ENCODE measurements at regions not wholly inside any gene's neighbourhood (a gene's known extent, or its start where the extent isn't known, plus 50 kb on each side); places are given as distances from the start of the nearest gene placed in this dataset.

DNA sequence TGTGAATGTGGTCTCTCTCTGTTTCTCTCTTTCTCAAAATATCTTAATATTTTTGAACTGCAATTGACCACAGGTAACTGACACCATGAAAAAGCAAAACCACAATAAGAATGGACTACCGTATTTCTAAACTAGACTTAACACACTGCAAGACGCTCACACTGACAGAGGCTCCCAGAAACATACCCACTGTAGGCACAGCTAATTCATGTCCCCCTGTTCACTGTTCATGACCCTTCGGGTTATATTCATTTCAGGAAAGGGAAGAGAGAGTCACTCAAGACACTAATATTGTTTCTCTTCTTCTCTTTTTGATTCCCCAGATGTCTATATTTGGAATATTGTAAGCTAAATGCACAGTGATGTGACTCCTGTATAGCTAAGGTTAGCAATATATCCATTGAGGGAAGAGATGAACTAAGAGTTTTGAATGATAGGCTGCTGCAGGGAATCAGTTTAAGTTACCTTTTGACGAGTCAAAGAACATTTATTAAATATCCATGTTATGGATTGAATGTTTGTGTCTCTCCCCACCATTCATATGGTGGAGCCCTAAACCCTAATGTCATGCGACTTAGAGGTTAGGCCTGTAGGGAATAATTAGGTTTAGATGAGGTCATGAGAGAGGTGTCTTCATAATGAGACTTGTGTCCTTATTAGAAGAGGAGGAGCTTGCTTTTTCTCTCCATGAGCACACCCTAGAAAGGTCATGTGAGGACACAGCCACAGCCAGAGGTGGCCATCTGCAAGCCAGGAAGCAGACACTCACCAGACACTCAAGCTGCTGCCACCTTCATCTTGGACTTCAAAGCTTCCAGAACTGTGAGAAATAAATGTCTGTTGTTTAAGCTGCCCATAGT lies 216.6 kb upstream of the GRM7 start:
- peaks cover 0 to 7% (median 4%) of the 10 kb centered on the region in 5 donors for H3K9me3 ChIP-seq (ENCODE audit: control insufficient read depth in 5 of 5, low read length in 5 of 5)
- H3K4me1 ChIP-seq (ENCODE audit: control insufficient read depth in 5 of 5, insufficient read depth in 5 of 5, low read length in 5 of 5) = no peaks in the 10 kb centered on the region
- no peak overlapping the region for H3K4me3 ChIP-seq (ENCODE audit: low read depth in 1 of 5, low read length in 5 of 5)
- H3K9ac ChIP-seq (ENCODE audit: low read length in 5 of 5) = no peak overlapping the region
- no peaks in the 10 kb centered on the region for H3K36me3 ChIP-seq (ENCODE audit: control insufficient read depth in 5 of 5, insufficient read depth in 5 of 5, low read length in 5 of 5)
- no peak overlapping the region for H3K27ac ChIP-seq (ENCODE audit: low read depth, low read length)
- no peaks in the 10 kb centered on the region for H3K27me3 ChIP-seq (ENCODE audit: control insufficient read depth in 5 of 5, insufficient read depth in 4 of 5, low read length in 5 of 5)

DNA sequence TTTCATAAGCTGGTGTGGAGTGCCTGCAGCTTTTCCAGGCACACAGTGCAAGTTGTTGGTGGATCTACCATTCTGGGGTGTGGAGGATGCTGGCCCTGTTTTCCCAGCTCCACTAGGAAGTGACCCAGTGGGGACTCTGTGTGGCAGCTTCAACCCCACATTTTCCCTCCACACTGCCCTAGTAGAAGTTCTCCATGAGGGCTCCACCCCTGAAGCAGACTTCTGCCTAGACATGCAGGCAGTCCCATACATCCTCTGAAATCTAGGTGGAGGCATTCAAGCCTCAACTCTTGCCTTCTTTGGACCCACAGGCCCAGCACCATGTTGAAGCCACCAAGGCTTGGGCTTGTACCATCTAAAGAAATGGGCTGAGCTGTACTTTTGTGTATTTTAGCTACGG lies 206.2 kb upstream of the GRM7 start:
- Histone ChIP-seq H3K36me3 (ENCODE audit: control insufficient read depth in 5 of 5, insufficient read depth in 5 of 5, low read length in 5 of 5) (no peaks in the 10 kb centered on the region), H3K9me3 (ENCODE audit: control insufficient read depth in 5 of 5, low read length in 5 of 5) (peaks cover 0 to 15% (median 8%) of the 10 kb centered on the region in 5 donors), H3K4me1 (ENCODE audit: control insufficient read depth in 5 of 5, insufficient read depth in 5 of 5, low read length in 5 of 5) (no peaks in the 10 kb centered on the region)

DNA sequence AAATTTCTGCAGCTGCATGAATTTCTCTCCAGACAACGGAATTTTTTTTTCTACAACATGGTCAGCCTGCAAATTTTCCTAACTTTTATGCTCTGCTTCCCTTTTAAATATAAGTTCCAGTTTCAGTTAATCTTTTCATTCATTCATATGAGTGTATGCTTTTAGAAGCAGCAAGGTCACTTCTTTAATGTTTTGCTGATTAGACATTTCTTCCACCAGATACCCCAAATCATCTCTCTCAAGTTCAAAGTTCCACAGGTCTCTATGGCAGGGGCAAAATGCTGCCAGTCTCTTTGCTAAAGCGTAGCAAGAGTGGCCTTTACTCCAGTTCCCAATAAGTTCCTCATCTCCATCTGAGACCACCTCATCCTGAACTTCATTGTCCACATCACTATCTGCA lies 205.6 kb upstream of the GRM7 start:
- Histone ChIP-seq H3K4me3 (ENCODE audit: low read depth in 1 of 5, low read length in 5 of 5) (no peak overlapping the region), H3K9ac (ENCODE audit: low read length in 5 of 5) (no peak overlapping the region), H3K9me3 (ENCODE audit: control insufficient read depth in 5 of 5, low read length in 5 of 5) (peaks cover 0 to 15% (median 8%) of the 10 kb centered on the region in 5 donors), H3K36me3 (ENCODE audit: control insufficient read depth in 5 of 5, insufficient read depth in 5 of 5, low read length in 5 of 5) (no peaks in the 10 kb centered on the region), H3K27ac (ENCODE audit: low read depth, low read length) (no peak overlapping the region), H3K4me1 (ENCODE audit: control insufficient read depth in 5 of 5, insufficient read depth in 5 of 5, low read length in 5 of 5) (no peaks in the 10 kb centered on the region), H3K27me3 (ENCODE audit: control insufficient read depth in 5 of 5, insufficient read depth in 4 of 5, low read length in 5 of 5) (no peaks in the 10 kb centered on the region)

More for the DNA sequence above, 206.2 kb upstream of the GRM7 start:
- Histone ChIP-seq H3K9ac (ENCODE audit: low read length in 5 of 5) (no peak overlapping the region), H3K27me3 (ENCODE audit: control insufficient read depth in 5 of 5, insufficient read depth in 4 of 5, low read length in 5 of 5) (no peaks in the 10 kb centered on the region), H3K4me3 (ENCODE audit: low read depth in 1 of 5, low read length in 5 of 5) (peak overlapping the region in 1 of 5 donors; percentile 18), H3K27ac (ENCODE audit: low read depth, low read length) (no peak overlapping the region)

DNA sequence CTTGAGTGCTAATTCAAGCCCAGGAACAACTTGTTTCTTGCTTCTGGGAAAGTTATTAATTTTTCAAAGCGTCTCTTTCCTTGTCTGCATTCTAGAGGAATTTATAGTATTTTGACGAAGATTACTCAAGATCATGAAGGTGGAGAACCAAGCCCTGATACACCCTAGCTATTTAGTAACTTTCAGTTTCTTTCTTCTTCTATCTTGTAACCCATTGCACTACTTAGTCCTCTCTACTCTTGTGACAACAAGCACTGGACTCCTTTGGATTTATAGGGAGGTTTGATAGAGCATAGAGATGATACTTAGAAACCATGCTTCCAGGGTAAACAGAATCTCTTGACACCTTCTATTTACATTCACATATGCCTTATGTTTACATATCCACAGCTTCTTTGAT lies 203.3 kb upstream of the GRM7 start:
- H3K9ac ChIP-seq (ENCODE audit: low read length in 5 of 5) = no peak overlapping the region
- no peak overlapping the region for H3K4me3 ChIP-seq (ENCODE audit: low read depth in 1 of 5, low read length in 5 of 5)
- H3K4me1 ChIP-seq (ENCODE audit: control insufficient read depth in 5 of 5, insufficient read depth in 5 of 5, low read length in 5 of 5) = no peaks in the 10 kb centered on the region
- peaks cover 0 to 24% (median 8%) of the 10 kb centered on the region in 5 donors for H3K9me3 ChIP-seq (ENCODE audit: control insufficient read depth in 5 of 5, low read length in 5 of 5)
- no peak overlapping the region for H3K27ac ChIP-seq (ENCODE audit: low read depth, low read length)
- no peaks in the 10 kb centered on the region for H3K36me3 ChIP-seq (ENCODE audit: control insufficient read depth in 5 of 5, insufficient read depth in 5 of 5, low read length in 5 of 5)
- no peaks in the 10 kb centered on the region for H3K27me3 ChIP-seq (ENCODE audit: control insufficient read depth in 5 of 5, insufficient read depth in 4 of 5, low read length in 5 of 5)

DNA sequence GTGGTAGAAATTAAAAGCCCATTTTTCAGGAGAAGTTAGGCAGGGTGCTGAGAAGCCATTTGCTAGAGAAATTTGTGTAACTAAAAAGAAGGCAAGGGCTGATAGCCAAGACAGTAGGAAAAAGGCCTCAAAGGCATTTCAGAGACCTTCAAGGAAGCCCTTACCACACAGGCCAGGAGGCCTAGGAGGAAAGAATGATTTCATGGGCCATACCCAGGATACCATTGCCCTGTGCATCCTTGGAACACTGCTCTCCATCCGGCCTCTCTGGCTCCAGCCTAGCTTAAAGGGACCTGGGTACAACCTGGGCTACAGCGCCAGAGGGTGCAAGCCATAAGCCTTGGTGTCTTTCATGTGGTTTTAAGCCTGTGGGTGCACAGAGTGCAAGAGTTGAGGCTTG lies 193.6 kb upstream of the GRM7 start:
- peaks cover 0 to 6% (median 4%) of the 10 kb centered on the region in 5 donors for H3K9me3 ChIP-seq (ENCODE audit: control insufficient read depth in 5 of 5, low read length in 5 of 5)
- no peak overlapping the region for H3K9ac ChIP-seq (ENCODE audit: low read length in 5 of 5)

DNA sequence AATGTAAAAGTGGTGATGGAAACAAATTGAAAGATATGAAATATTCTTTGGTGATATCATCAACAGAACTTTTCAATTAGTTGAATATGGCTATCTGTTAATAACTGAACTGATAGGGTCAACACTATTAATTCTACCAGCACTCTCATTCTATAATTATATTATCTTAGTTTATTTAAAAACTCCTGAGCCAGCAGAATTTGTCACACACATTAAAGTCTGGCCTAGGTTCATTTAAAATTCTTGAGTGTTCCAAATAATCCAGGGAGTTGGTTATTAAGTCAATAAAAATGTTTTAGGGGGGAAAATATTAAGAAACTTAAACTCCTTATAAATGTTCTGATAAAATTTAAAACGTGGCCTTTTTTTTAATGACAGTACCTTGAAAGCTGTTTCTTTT lies 189.6 kb upstream of the GRM7 start:
- H3K27ac ChIP-seq (ENCODE audit: low read depth, low read length) = no peak overlapping the region
- H3K4me1 ChIP-seq (ENCODE audit: control insufficient read depth in 5 of 5, insufficient read depth in 5 of 5, low read length in 5 of 5) = no peaks in the 10 kb centered on the region
- H3K9me3 ChIP-seq (ENCODE audit: control insufficient read depth in 5 of 5, low read length in 5 of 5) = peaks cover 0 to 6% (median 0%) of the 10 kb centered on the region in 5 donors
- H3K27me3 ChIP-seq (ENCODE audit: control insufficient read depth in 5 of 5, insufficient read depth in 4 of 5, low read length in 5 of 5) = no peaks in the 10 kb centered on the region
- H3K9ac ChIP-seq (ENCODE audit: low read length in 5 of 5) = no peak overlapping the region
- no peaks in the 10 kb centered on the region for H3K36me3 ChIP-seq (ENCODE audit: control insufficient read depth in 5 of 5, insufficient read depth in 5 of 5, low read length in 5 of 5)
- H3K4me3 ChIP-seq (ENCODE audit: low read depth in 1 of 5, low read length in 5 of 5) = no peak overlapping the region

More for the DNA sequence above, 193.6 kb upstream of the GRM7 start:
- Histone ChIP-seq H3K27me3 (ENCODE audit: control insufficient read depth in 5 of 5, insufficient read depth in 4 of 5, low read length in 5 of 5) (no peaks in the 10 kb centered on the region), H3K27ac (ENCODE audit: low read depth, low read length) (no peak overlapping the region), H3K4me3 (ENCODE audit: low read depth in 1 of 5, low read length in 5 of 5) (no peak overlapping the region), H3K36me3 (ENCODE audit: control insufficient read depth in 5 of 5, insufficient read depth in 5 of 5, low read length in 5 of 5) (no peaks in the 10 kb centered on the region), H3K4me1 (ENCODE audit: control insufficient read depth in 5 of 5, insufficient read depth in 5 of 5, low read length in 5 of 5) (no peaks in the 10 kb centered on the region)

DNA sequence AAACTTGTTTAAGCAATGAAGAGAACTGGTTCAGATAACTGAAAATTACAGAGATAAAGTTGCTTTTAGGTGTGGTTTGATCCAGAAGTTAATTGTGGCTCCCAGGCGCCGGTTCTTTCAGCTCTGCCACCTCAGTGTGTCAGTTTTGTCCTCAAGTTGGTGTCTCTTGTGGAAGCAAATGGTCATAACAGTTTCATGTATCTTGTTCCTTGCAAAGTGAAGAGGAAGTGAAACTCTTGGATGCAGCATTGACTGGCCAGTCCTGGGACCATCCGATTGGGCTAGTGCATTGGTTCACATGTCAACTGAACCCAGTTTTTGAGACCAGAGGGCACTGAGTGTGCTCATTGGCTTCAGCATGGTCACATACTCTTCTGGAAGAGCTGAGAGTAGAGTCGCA lies 181.4 kb upstream of the GRM7 start:
- no peaks in the 10 kb centered on the region for H3K27me3 ChIP-seq (ENCODE audit: control insufficient read depth in 5 of 5, insufficient read depth in 4 of 5, low read length in 5 of 5)
- no peak overlapping the region for H3K9ac ChIP-seq (ENCODE audit: low read length in 5 of 5)
- H3K9me3 ChIP-seq (ENCODE audit: control insufficient read depth in 5 of 5, low read length in 5 of 5) = peaks cover 0 to 3% (median 0%) of the 10 kb centered on the region in 5 donors
- H3K27ac ChIP-seq (ENCODE audit: low read depth, low read length) = no peak overlapping the region
- no peaks in the 10 kb centered on the region for H3K4me1 ChIP-seq (ENCODE audit: control insufficient read depth in 5 of 5, insufficient read depth in 5 of 5, low read length in 5 of 5)
- H3K4me3 ChIP-seq (ENCODE audit: low read depth in 1 of 5, low read length in 5 of 5) = no peak overlapping the region
- H3K36me3 ChIP-seq (ENCODE audit: control insufficient read depth in 5 of 5, insufficient read depth in 5 of 5, low read length in 5 of 5) = no peaks in the 10 kb centered on the region

DNA sequence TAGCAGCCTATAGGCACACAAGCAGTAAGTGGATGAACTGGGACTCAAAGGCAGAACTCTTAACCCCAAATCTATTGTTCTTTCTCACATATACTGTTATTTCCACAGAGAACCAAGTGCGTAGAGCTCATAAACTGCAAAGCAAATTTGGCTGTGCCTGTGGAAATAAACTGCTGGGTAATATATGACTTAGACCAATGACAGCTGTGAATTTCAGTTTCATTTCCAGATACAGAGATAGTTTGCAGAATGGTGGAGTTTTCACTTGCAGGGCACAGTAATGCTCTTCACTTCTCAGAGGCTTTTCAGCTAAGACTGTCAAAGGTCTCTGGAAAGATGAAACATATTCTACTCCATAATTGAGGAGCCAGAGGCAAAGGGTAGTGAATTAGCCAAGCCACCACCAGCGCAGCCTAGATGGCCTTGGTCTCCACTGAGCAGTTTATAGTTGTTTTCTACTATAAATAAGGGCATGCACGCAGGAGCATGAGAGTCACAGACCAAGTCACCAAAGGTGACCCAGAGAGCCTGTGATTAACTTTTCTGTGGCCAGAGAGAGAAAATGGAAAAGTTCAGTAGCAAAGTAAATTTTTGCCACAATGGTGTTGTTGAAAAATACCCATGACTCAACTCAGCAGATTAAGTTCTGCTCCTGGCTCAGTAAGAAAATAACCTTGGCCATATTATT lies 180.7 kb upstream of the GRM7 start:
- H3K9me3 ChIP-seq (ENCODE audit: control insufficient read depth in 5 of 5, low read length in 5 of 5) = peaks cover 0 to 3% (median 0%) of the 10 kb centered on the region in 5 donors
- H3K4me1 ChIP-seq (ENCODE audit: control insufficient read depth in 5 of 5, insufficient read depth in 5 of 5, low read length in 5 of 5) = no peaks in the 10 kb centered on the region
- no peak overlapping the region for H3K27ac ChIP-seq (ENCODE audit: low read depth, low read length)
- H3K36me3 ChIP-seq (ENCODE audit: control insufficient read depth in 5 of 5, insufficient read depth in 5 of 5, low read length in 5 of 5) = no peaks in the 10 kb centered on the region
- H3K9ac ChIP-seq (ENCODE audit: low read length in 5 of 5) = no peak overlapping the region
- no peak overlapping the region for H3K4me3 ChIP-seq (ENCODE audit: low read depth in 1 of 5, low read length in 5 of 5)
- no peaks in the 10 kb centered on the region for H3K27me3 ChIP-seq (ENCODE audit: control insufficient read depth in 5 of 5, insufficient read depth in 4 of 5, low read length in 5 of 5)

DNA sequence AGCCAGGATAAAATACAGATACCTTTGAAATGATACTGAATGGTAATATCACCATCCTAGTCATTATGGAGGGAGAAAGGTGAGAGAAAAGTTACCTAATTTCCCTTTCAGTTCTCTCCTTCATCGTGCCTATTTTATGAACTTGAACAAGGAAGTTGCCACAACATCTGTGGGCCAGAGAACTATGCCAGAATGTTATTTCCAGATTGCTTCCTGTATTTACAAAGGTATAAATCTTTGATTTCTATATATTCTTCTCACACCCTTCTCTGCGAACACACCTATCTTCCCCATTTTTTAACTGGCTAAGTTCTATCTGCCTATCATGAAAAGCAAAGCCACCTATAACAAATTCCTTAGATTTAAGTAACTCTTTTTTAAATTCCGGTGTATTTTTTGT lies 163.6 kb upstream of the GRM7 start:
- Histone ChIP-seq H3K9me3 (ENCODE audit: control insufficient read depth in 5 of 5, low read length in 5 of 5) (peaks cover 0 to 3% (median 0%) of the 10 kb centered on the region in 5 donors), H3K4me3 (ENCODE audit: low read depth in 1 of 5, low read length in 5 of 5) (no peak overlapping the region), H3K9ac (ENCODE audit: low read length in 5 of 5) (no peak overlapping the region), H3K36me3 (ENCODE audit: control insufficient read depth in 5 of 5, insufficient read depth in 5 of 5, low read length in 5 of 5) (no peaks in the 10 kb centered on the region), H3K4me1 (ENCODE audit: control insufficient read depth in 5 of 5, insufficient read depth in 5 of 5, low read length in 5 of 5) (no peaks in the 10 kb centered on the region), H3K27me3 (ENCODE audit: control insufficient read depth in 5 of 5, insufficient read depth in 4 of 5, low read length in 5 of 5) (no peaks in the 10 kb centered on the region), H3K27ac (ENCODE audit: low read depth, low read length) (no peak overlapping the region)

DNA sequence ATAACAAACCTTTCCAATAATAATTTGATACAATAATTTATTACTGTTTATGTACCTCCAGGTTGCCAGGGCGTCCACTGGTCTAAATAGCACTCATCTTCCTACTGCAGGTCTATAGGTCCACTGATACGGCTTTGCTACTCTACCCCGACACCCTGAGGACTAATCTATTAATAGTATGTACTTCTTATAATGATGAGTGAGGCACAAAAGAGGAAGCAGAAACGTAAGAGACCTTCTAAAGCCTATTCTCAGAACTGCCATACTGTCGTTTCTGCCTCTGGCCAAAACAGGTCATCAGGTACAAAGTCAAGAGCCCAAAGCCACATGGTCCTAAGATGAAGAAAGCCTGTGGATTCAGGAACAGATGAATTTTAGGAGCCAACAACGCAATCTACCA lies 163.2 kb upstream of the GRM7 start:
- Histone ChIP-seq H3K36me3 (ENCODE audit: control insufficient read depth in 5 of 5, insufficient read depth in 5 of 5, low read length in 5 of 5) (no peaks in the 10 kb centered on the region), H3K4me1 (ENCODE audit: control insufficient read depth in 5 of 5, insufficient read depth in 5 of 5, low read length in 5 of 5) (no peaks in the 10 kb centered on the region), H3K4me3 (ENCODE audit: low read depth in 1 of 5, low read length in 5 of 5) (no peak overlapping the region), H3K9ac (ENCODE audit: low read length in 5 of 5) (no peak overlapping the region), H3K9me3 (ENCODE audit: control insufficient read depth in 5 of 5, low read length in 5 of 5) (peaks cover 0 to 3% (median 0%) of the 10 kb centered on the region in 5 donors), H3K27ac (ENCODE audit: low read depth, low read length) (no peak overlapping the region), H3K27me3 (ENCODE audit: control insufficient read depth in 5 of 5, insufficient read depth in 4 of 5, low read length in 5 of 5) (no peaks in the 10 kb centered on the region)
